Hindlimb muscle (tissue), 1 donor: ENCODE measurements at regions not wholly inside any gene's neighbourhood (a gene's known extent, or its start where the extent isn't known, plus 50 kb on each side); places are given as distances from the start of the nearest gene placed in this dataset.
A peak's percentile ranks its signal among the peaks of the same experiment; 100 is the strongest.

ENCODE experiments used
- DNase-seq: peaks from one replicate; pipeline ENCODE4 v3.0.0-alpha.2; 2013

DNA sequence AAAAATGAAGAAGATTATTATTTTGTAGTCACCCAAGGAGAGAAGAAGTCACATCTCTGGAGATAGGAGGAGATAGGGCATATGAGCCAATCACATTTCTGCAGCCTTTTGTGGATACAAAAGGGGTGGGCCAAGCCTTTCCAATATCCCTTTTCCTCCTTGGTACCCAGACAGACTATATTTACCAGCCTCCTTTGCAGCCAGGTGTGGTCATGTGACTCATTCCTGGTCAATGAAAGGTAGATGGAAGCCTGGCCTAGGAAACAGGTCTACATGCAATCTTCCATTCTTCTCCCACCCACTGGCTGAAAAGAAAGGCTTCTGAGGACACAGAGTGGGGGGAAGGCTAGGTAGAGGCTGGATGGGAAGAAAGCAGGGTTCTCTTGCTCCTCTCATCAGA, 58.1 kb upstream of the ERG start:
- DNase-seq, result no peak

DNA sequence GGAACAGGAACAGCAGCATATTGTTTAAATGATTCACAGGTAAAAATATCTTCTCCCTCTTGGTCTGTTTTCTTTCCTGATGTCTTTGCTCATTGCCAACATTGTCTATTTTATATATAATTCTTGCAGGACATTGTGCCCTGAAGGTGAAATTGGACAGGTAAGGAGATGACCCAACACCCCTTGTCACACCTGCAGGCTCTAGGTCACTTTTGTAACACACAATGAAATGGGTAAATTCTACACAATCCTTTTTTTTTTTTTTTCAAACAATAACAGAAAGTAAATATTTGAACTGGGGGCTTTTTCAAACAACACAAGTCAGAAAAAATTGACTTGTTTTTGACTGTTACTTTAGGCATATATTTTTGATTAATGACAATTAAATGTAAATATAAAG, 62.9 kb upstream of the ERG start:
- no peak for DNase-seq

- DNase-seq, result peak; percentile 20
These were observed 63.6 kb upstream of the ERG start for GRCh38 chr21:38561613-38562581.

DNA sequence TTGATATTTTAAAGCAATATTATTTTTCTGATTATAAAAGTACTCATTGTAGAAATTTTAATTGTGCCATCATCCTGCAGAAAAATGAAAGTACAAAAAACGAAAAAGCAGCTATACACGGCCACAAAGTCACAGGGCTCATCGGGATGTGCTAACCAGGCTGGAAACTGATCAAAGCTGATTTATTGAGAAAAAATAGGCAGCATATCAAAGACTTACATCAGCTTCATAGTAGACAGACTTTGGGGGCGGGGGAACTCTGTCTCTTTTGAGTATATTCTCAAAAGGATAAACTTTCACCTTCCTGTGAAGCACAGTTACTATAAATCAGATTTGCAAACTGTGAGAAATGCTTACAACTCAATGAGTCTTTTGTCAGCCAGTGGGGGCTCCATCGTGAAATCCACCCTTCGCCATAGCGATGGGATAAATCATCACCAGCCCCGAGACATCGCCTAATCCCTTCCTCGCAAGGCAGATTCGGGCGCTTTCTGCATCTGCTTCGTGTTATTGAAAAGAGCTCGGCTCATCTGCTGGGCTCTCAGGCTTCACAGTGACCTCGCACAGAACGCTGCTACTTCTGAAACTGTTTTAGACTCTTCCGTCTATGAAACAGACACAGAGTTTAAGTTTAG, 69.2 kb upstream of the ERG start:
- DNase-seq, result peak; percentile 43

DNA sequence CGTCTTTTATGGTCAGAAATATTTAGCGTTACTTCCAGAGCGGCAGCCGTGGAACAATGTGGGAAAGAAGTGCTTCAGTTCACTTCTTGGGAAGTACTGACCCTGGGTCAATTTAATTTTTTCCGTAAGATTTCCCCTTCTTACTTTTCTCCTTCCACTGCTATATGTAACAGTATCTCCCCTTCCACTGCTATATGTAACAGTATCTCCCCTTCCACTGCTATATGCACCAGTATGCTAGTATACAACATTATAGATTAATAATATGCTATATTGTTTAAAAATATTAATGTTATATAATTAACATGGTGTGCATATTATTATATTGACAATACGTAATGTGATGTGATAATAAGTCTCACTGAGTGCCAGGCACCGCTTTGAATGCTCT, 69.7 kb upstream of the ERG start:
- DNase-seq, result no peak

DNA sequence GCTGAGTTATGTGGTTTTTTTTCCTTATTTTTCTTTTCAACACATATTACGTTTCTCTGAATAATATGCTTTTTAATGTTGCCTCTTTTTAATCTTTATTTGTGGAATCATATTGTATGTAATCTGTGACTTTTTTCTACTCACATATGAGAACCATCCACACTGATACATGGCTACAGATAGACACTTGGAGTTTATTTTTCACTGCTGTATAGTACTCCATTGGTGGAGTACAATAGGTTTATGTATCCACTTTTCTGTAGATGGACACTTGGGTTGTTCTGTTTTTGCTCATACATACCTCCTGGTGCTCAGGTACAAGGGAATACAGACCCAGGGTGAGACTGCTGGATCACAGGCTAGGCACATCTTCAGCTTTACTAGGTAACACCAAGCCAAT, 71.5 kb upstream of the ERG start:
- no peak for DNase-seq

GRCh38 chr21:38570596-38570995, 72.3 kb upstream of the ERG start:
- DNase-seq, result no peak

DNA sequence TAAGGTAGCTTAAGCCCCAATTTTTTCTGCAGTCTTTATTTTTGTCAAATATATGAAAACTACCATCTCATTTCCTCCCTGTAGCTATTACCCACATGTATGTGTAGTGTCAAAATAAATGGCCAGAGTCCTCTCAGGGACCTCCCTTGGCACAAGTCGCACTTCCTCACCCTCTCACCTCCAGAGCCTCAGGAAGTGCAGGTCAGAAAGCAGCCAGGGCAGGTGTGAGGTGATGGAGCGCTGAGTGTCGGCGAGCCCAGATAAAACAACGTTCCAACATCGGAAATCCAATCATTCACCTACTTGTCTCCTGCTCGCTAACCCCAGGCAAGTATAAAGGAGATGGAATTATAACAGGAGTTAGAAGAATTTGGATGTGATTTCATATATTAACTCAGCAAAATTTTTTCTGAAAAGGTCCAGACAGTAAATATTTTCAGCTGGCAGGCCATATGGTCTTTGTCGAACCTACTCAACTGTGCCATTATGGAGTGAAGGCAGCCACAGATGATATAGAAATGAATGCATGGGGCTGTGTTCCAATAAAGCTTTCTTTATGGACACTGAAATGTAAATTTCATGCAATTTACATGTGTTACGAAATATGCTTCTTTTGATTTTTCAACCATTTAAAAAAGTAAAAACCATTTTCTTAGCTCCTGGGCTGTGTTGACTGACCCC, 76.8 kb upstream of the ERG start:
- DNase-seq, result no peak

DNA sequence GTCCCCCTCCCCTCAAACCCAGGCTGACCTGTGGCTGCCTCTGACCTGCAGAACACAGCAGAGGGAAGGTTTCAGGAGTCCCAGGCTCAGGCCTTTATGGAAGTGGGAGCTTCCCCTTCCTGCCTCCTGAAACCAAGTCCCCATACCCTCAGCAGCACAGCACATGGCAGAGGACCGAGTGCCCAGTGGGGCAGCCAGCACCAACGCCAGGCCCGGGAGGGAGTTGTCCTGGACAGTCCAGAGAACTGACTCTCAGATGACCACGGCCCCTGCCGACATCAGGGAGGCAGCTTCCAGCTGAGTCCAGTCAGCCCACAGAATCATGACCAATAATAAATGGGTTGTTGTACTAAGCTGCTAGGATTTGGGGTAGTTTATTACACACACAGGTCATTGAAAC, 79.6 kb upstream of the ERG start:
- no peak for DNase-seq

GRCh38 chr21:38590449-38591217, 92.4 kb upstream of the ERG start:
- DNase-seq, result no peak

GRCh38 chr21:38591218-38591537, 92.9 kb upstream of the ERG start:
- no peak for DNase-seq

GRCh38 chr21:38596264-38597042, 98.2 kb upstream of the ERG start:
- no peak for DNase-seq

DNA sequence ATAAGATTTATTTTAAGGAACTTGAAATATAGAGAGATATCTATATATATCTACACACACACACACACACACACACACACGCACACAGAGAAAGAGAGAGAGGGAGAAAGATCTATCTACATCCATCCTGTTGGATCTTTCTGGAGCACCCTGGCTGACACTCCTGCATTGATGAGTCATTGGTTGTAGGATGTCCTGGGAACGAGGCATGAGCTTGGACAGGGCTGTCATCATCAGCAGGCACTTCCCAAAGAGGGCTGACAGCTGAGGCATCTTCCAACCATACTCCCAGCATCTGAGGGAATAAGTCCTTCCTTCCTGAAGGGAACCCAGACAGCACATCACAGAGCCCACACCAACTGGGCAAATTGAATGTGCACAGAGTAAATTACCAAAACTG, 99.1 kb upstream of the ERG start:
- no peak for DNase-seq

DNA sequence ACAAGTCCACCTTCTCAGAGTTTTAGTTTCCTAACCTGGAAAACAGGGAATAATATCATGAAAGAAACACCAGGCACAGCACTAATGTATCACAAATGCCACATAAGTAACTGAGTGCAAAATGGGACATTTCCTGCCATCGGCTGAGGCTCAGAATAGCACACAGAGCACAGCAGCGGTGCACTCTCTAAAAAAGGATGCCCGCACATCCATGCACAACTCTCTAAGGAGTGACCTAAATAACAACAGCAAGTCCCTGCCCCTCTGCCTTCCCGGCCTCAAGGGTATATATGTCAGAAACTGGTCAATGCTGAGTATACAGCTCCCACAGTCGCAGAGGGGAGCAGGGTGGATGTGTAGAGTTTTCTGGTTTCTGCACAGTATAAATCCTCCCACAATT, 100.1 kb upstream of the ERG start:
- DNase-seq, result no peak

GRCh38 chr21:38599381-38599975, 101.2 kb upstream of the ERG start:
- no peak for DNase-seq

- no peak for DNase-seq
These were observed 101.8 kb upstream of the ERG start for GRCh38 chr21:38600106-38600505.

DNA sequence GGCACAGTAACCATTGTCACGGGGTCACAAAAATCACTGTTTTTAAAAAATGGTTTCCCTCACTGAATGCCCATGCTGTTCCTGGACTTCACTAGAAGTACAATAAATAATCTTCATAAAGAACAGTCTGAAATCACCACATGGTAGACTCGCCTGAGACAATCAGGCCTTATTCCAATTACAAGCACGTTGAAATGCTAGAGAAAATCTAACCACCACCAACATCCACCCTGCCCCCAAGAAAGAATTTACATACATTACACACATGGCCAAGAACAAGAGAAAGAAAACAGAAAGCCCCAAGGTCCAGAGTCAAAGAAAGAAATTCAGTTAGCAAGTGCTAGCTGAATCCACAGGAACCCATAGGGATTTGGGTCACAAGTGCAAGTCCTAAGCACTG, 107.0 kb upstream of the ERG start:
- DNase-seq, result no peak

GRCh38 chr21:38609580-38609979, 111.3 kb upstream of the ERG start:
- no peak for DNase-seq

GRCh38 chr21:38610623-38611251, 112.5 kb upstream of the ERG start:
- DNase-seq, result no peak

DNA sequence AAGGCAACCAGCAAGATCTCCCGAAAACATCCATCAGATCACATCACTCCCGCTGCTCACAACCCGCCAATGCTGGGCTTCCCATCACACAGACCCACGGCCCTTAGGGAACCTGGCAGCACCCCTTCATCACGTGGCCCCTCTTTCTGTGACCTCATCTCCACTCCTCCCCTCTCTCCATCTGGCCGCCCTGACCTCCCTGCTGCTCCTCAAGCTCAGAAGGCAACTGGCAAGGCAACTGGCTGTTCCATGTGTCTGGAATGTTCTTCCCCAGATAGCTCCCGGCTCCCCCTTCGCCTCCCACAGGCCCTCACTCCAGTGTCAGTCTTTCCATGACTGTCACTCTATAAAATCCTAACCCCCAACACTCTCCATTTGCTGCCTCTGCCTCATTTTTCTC, 113.0 kb upstream of the ERG start:
- DNase-seq, result no peak

- DNase-seq, result no peak
These were observed 115.4 kb upstream of the ERG start for GRCh38 chr21:38613686-38614085.
